Stimulated activated CD4-positive, alpha-beta T cell treated with anti-CD3 and anti-CD28 coated beads, Interleukin-1b, Interleukin-23, amount 100 ng/mL, for 24 hours (primary cell): ENCODE measurements at regions not wholly inside any gene's neighbourhood (a gene's known extent, or its start where the extent isn't known, plus 50 kb on each side); places are given as distances from the start of the nearest gene placed in this dataset.

Experiments used
- DNase-seq, 4 experiments: peaks; one replicate each; pipeline ENCODE4 v3.0.0-alpha.2; 2020; ENCODE audit warnings: low read depth in 4 of 4, low spot score in 1 of 4

DNA sequence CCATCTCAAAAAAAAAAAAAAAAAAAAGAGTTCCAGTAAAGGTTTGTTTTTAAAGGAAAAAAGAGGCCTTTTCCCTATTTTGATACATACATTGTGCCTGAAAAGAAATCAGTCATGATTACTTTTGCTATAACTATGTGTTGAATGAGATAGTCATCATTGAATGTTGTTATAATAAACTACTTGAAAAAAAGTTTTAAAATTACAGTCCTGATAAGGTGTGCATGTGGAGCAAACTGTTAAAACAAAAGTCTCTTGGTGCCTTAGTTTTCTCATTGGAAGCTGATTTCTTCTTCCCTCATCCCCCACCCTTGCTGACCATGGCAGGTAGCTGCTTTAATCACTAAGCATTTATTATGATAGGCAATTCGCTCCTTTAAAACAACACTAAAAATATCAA, 172.3 kb upstream of the TBCA start:
- DNase-seq: no peak

GRCh38 chr5:77947041-77947428, 170.9 kb upstream of the TBCA start:
- DNase-seq: no peak

DNA sequence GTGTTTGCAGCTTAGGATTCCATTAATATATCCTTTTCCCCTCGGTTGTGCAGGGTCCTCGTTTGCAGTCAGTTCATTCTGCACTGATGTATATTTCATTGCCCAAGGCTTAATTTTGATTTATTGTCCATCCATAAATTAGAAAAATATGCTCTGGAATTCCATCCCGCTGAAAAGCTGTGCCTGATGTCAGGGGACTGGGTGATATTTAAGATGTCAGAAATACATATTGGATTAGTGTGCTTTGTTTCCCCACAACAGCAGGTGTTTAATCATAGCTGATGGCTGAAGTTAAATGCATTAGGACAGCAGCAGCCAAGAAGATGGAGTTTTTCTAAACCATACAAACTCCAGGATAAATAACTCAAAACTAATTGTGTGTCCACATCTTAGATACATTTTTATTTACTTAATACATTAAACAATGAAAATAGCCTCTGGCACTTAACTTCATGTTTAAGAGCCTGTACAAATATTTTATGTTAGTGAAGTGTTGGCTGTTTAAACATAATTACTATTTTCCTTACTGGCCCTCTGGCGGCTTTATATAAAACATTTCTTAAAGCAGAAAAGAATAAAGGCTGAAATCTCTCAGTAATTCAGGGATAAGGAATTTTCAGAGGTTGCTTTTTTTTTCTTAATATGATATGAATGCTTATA, 170.4 kb upstream of the TBCA start:
- DNase-seq: no peak

DNA sequence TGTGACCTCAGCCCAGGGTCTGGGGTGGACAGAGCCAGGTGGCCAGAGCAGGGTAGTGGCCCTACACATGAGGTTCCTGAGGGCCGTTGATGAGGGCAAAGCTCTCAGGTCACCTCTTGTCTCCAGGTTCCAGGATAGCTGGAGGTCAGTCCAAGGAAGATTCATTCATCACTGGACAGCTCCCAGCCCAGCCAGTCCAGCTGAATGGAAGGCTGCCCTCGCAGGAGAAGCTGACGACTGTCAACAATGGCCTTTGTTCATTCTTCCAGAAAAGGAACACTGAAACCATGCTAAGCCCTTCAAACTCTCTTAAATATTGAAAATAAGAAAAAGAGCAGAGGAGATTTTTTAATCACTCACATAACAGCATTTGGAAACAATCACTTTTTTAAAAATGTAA, 169.7 kb upstream of the TBCA start:
- no peak for DNase-seq

- DNase-seq: no peak
Measured at GRCh38 chr5:77944757-77945340, 168.7 kb upstream of the TBCA start.

DNA sequence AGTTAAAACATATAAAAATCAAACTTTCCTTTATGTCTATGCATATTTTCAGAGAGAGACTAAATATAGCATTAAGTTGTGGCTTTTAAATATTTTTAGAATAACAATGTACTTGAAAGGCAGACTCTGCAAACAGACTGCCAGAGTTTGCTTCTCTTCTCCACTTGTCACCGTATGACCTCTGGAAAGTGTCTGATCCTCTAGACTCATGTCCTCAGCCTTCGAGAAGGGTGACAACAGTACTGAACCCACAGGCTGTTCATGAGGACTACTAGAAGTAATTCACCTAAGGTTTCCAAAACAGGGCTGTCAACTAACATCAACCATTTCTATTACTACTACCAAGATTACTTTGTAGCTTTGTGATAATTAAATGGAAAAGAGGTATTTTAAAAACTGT, 167.7 kb upstream of the TBCA start:
- DNase-seq: no peak

GRCh38 chr5:77942578-77943239, 166.6 kb upstream of the TBCA start:
- no peak for DNase-seq

DNA sequence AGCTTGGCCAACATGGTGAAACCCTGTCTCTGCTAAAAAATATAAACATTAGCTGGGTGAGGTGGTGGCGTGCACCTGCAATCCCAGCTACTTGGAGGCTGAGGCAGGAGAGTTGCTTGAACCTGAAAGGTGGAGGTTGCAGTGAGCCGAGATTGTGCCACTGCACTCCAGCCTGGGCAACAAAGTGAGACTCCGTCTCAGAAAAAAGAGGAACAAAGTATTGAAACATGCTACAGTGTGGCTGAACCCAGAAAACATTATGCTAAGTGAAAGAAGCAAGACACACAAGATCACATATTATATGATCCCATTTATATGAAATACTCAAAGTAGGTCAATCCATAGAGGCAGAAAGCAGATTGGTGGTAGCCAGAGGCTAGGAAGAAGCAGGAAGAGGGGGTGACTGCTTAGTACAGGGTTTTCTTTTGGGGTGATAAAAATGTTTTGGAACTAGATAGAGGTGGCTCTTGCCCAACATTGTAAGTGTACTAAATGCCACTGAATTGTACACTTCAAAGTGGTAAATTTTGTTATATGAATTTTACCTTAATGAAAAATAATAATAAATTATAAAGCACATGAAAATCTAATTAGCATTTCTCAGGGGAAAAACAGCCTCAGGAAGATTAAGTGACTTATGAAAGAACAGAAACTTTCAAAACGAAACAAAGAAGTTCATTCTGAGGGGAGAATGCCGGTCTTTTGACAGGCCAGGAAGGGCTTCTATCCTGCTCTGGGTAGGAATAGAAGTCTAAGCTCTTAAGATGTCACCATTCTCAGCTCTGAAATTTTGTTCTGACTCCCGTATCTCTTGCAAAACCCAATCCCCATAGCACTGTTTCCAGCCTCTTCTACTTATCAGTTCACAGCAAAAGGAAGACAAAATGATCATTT, 161.1 kb upstream of the TBCA start:
- DNase-seq: no peak

DNA sequence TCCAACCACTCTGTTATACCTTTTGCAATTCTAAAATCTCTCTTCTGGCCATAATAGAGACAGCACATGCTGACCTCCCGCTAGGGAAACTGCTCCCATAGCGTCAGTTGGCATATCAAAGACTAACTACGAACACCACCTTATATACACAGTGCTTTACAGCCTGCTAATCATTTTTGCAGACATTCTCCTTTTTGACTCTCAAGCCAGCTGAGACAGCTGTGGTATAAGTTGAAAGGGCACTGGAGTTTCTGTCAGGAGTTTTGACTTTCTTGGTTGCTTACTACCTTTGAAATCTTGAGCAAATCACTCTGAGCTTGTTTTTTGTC, 160.2 kb upstream of the TBCA start:
- no peak for DNase-seq

- no peak for DNase-seq
Measured at GRCh38 chr5:77935506-77936364, 159.6 kb upstream of the TBCA start.

DNA sequence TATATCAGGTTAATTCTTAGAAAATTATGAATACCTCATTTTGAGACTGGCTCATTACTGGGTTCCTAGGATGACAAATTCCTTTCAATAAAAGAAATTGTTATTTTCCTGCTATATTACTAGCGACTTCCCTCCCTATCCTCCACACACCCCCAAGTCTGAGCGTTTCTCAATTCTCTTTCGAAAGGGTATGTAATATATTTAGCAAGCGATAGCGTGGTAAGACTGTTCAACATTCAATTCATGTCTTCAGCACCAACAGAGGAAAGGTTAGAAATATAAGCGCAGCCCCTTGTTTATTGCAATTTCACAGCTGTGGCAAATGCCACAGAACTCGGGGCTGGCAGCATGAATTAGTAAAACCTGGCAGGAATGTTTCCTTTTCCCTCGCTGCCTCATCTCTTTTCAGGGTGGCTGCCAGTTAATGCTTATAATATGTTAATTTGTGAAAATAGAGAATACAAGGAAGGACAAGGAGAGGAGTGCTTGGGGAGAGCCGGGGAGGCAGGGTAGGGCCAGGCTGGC, 152.7 kb upstream of the TBCA start:
- no peak for DNase-seq

DNA sequence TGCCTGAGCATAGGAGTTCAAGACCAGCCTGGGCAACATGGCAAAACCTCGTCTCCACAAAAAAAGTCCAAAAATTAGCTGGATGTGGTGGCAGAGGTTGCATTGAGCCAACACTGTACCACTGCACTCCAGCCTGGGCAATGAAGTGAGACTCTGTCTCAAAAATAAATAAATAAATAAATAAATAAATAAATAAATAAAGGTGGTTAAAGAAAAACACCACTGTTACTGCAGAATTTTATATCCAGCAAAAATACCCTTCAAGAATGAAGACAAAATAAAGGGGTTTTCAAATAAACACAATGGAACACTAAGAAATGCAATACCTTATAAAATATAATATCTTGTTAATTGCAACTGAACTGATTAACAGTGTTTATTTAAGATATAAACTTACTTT, 150.2 kb upstream of the TBCA start:
- no peak for DNase-seq

- DNase-seq: no peak
Measured at GRCh38 chr5:77925503-77925902, 149.4 kb upstream of the TBCA start.

DNA sequence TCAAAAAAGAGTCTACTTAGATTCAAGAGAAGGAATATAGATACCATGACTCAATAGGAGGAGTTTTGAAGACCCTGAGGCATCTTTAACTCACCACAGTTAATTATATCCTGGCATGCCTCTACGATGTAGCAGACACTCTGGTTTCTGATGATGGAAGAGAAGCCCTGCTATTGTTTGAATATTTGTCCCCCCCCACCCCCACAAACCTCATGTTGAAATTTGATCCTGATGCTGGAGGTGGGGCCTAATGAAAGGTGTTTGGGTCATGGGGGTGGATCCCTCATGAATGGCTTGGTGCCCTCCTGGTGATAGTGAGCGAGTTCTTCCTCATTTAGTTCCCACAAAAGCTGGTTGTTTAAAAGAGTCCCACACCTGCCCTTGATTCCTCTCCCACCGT, 147.9 kb upstream of the TBCA start:
- DNase-seq: no peak

DNA sequence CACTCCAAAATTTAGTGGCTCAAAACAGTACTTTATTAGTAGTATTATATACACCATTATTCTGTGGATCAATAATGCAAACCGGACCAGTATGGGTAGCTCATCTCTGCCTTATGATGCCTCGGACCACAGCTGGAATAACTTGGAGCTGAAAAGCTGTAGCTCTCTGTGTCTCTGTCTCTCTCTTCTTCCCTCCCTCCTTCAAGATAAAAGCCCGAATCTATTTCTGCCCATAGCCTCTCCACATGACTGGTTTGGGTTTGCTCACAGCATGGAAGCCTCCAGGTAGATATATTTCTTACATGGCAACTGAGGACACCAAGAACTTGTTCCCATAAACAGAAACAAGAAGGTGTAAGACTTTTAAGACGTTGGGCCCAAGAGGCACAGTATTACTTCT, 147.5 kb upstream of the TBCA start:
- DNase-seq: no peak

- no peak for DNase-seq
Measured at GRCh38 chr5:77921094-77921768, 145.1 kb upstream of the TBCA start.

DNA sequence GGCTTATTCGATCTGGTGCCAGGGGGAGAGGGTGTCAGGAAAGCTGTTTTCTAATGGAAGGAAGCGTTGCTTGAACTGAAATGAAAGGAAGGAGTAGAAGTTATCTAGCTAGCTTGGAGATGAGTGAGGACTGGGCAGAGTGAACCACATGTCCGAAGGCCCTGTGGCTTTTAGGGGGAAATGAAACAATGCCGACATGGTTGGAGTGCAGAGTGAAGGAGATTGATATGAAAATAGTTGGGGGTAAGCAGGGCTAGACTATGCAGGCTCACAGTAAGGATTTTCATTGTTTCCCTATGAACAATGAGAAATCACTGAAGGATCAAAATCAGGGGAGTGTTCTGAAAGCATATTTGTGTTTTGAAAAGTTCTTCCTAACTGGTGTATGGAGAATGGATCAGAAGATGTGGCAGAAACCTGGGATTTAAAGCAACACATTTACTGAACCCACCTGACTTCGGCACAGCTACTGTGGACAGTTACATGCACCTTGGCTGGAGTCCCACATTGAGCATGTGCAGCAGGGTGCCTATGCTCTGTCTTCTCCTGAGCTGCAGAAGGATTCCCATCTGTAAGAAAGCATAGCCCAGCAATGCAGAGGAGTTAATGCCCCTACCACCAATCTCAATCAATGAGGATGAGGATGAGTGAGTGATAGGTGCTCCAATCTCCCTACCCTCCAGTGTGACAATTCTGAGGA, 144.4 kb upstream of the TBCA start:
- no peak for DNase-seq

- no peak for DNase-seq
Measured at GRCh38 chr5:77915346-77915745, 139.2 kb upstream of the TBCA start.

- DNase-seq: no peak
Measured at GRCh38 chr5:77912721-77913120, 136.6 kb upstream of the TBCA start.
